ENCODE measurements at regions not wholly inside any gene's neighbourhood (a gene's known extent, or its start where the extent isn't known, plus 50 kb on each side); places are given as distances from the start of the nearest gene placed in this dataset.
A peak's percentile ranks its signal among the peaks of the same experiment; 100 is the strongest.

GRCh38 chr1:43065191-43065590 lies 106.5 kb upstream of the SLC2A1 start:
- no peak for DNase-seq

GRCh38 chr1:43063394-43064219 lies 104.9 kb upstream of the SLC2A1 start:
- no peak for DNase-seq

DNA sequence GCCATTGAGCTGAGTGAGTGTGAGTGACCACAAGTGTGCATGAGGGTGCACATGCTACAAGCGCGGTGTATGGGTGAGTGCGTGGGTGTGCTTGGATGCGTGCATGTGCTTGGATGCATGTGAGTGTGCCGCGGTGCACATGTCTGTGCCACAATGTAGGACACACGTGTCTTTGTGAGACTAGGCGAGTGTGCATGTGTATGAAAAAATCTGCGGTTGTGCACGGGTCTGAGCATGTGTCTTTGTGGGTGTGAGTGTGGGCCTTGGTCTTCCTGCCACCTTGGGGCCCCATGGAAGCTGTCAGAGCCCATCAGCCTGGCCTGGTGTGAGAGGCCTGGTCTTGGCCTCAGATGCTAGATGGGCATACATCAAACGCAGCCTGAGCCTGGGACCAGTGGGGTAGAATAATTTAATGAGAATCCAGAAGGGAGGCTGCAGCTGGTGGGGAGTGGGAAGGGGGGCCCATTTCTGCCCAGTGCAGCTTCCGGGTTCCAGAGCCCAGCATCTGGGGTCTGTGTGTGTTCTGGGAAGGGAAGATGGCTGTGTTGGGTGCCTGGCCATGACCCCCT lies 103.9 kb upstream of the SLC2A1 start:
- DNase-seq, result no peak

DNA sequence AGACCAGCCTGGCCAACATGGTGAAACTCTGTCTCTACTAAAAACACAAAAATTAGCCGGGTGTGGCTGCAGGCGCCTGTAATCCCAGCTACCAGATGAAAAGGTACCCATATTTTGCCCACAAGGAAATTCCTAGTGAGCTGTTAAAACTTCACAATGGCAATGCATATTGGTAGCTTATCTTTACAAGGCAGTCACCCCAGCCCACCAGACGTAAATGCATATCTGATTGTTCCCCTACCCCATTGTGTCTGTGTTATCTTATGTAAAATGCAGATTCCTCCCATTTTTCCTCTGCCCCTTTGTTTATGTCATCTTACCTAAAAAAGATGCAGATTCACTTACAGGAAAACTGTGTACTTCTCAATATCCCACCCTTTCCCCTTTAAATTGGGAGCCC lies 103.1 kb upstream of the SLC2A1 start:
- DNase-seq, result no peak

DNA sequence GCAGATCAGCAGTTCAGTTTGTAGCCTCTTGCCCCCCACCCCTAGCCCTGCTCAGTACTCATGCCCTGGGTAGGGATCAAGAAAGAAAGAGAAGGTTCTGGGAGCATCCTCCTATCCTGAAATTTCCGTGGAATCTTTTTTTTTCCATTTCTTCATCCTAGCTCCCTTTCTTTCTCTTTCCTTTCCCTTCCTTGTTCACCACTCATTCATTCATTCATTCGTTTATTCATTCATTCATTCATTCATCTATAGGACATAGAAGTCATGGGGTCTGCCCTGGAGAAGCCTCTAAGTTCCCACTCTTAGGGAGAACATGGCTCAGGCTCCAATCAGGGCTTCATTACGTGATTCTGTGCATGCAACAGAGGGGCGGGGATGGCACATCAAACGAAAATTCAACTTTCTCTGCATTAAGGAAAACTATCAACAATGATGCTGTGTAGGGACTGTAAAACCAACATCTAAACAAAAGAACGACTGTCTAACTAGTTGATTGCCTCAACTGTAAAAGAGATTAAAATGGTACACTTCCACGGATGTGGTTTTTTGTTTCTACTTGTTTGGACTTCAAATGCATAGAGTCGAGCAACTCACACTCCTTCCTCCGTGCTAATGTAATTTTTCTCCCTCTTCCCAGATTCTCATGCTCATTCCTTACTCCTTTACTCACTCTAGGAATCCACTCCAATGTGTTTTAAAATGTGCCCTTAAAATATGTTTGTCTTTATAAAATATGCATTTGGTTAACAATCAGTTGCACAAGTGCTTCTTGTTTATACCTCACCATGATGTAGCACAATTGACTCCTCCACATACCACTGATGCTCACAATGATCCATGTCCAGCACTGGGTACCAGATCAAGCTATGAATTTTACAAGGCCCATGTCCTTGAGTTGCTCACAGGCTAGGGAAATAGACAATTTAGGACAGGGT lies 101.2 kb upstream of the SLC2A1 start:
- no peak for DNase-seq

DNA sequence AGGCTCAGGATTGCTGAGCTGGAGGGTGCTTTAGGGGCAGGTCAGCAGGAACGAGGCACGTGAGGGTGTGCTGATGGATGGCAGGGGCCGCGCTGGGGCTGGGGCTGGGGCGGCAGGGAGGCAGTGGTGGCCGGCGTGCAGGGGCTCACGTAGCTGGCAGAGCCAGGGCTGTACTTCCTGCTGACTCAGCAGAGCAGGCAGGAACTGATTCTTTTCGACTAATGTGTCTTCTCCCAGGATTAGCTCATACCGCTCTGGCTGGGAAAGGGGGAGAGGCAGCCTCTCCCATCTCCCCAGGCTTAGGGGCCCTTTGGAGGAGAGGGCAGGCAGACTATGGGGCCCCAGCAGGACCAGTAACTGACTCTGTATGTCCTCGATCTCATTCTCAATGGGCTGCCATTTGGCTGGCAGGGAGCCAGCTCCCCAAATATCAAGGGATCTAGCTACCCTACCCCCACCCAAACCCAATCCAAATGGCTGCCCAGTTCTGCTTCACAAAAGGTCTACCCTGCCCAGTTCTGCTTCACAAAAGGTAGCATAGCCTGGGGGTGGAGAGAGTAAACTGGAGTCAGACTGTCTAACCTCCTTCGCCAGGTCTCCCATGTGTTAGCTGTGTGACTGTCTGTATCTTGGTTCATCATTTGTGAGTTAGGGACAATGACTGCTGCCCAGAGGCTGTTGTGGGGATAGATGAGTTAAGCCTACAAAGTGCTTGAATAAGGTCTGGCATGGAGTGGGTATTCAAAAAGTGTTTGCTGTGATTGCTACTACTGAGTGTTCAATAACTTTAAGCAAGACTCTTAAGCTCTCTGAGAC lies 100.1 kb upstream of the SLC2A1 start:
- no peak for DNase-seq

DNA sequence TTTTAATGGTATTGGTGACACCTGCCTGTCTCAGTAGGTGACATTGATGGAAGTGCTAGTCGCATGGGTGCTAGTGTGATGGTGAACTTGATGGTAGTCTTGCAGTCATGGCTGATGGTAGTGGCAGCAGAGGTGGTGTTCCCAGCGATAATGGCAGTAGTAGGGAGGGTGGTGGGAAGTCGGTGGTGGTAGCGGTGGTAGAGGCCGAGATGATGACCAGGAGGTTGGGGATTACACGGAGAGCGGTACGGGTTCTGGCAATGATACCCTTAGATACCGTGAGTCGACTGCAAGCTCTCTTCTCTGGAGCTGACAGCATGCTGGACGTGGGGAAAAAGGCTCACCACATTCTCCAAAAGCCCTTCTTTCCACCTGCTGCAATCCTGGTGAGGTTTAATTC lies 99.4 kb upstream of the SLC2A1 start:
- DNase-seq, result no peak

- no peak for DNase-seq
These were observed 98.9 kb upstream of the SLC2A1 start for GRCh38 chr1:43057567-43057966.

DNA sequence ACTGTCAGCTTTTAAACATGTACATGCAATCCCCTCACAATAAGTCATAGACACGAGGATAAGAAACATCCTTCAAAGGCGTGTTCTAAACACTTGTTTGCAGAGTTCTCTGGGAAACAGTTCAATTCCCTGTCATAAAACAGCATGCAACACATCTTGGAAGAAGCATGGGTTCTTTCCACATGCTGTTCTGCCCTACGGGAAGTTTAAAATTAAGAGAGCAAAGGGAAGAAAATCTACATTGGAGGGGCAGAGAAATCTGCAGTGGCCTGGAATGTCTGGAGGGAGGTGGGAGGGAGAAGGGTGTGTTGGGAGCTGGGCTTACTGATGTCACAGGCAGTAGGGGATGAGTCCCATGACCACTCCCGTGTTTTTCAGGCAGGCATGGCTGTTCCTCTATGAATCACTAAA lies 98.3 kb upstream of the SLC2A1 start:
- DNase-seq, result no peak

DNA sequence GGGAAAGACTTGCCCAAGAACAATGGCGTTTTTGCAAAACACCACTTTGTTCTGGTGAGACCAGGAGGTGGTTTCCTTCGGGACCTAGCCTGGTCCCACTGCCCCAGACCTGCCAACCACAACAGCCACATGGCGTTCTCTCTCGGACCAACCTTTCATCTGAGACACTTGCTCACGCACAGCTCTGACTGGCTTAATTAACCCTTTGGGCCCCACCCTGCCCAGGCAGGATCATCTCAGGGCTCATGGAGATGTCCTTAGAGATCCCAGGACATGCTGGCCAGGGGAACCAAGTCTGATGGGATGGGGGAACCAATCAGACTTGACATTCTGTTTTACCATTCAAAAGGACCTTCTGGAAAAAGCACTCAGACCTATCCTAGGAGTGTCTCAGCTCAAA lies 97.8 kb upstream of the SLC2A1 start:
- no peak for DNase-seq

DNA sequence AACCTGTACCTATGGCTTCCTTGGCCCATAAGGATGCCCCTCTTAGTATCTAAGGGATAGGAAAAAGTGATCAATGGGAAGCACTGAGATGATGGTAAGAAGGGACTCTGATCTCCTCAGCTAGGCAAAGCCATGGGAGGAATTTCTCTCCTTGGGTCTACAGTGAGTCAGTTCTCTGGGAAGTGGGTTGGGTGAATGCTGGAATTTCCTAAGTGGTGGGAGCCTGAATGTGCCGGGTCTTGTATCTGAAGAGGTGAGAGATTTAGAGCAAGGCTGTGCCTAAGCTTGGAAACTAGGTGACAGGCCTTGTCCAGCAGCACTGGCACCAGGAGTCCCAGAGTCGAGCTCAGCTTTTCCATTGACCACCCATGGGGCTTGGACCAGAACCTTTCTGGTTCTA lies 96.3 kb upstream of the SLC2A1 start:
- DNase-seq, result no peak

DNA sequence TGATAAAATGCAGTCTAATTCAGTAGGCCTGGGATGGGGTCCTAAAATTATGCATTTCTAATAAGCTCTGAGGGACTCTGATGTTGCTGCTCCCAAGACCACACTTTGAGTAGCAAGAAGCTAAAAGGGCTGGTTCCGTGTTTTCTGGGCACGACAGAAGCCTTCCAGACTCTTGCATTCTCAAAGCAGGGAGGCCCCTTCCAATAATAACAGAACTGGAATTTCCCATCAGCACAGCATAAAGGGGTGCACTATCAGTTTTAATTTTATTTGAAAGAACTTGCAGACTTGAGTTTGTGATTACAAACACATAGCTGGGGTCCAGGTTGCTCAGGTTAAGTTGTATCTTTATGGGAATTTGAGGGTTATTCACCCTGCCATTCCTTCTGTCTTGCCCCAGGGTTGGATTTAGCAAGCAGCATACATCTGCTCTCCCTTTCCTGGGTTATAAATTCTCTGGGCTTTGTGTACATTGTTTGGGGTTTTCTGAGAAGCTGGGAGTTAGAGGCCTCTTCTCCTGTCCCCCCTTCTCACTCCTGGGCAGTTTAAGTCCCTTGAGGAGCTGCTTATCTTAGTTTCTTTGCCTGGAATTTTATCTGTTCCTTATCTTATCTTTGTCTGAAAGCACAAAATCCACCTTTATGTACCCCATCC lies 94.2 kb upstream of the SLC2A1 start:
- DNase-seq, result no peak

- DNase-seq, result no peak
These were observed 93.7 kb upstream of the SLC2A1 start for GRCh38 chr1:43052322-43052721.

GRCh38 chr1:43049481-43049880 lies 90.8 kb upstream of the SLC2A1 start:
- DNase-seq, result no peak

DNA sequence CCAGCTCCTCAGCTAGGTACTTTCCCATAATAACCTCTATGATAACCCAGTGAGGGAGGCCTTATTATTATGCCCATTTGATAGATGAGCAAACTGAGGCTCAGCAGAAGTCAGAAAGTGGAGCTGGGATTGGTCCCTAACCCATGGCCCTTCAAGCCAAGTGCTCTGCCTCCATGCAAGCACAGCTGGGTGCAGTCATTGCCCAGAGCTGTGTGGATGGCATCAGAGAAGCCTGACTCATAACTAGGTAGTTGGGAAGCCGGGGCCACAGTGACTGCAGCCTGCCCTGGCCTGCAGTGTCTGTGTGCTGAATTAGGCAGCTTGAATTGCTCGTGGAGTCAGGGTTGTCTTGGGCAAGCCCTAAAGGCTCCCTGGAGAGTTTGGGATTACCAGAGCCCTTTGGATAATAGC lies 89.9 kb upstream of the SLC2A1 start:
- no peak for DNase-seq

DNA sequence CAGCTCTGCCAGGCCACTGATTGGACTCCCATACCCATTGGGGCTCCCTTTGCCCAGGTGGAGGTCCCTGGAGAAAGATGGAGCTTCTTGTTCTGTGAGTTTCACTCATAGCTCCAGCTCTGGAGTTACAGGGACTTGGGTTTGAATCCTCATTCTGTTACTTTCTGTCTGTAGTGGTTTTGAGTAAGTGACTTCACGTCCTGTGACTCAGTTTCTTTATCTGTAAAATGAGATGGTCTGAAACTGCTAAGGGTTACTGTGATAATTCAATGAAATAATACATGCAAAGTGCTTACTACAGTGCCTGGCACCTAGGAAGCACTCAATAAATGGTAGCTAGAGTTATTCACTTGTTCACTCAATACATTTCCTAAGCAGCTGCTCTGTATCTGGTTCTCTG lies 88.5 kb upstream of the SLC2A1 start:
- DNase-seq, result no peak

DNA sequence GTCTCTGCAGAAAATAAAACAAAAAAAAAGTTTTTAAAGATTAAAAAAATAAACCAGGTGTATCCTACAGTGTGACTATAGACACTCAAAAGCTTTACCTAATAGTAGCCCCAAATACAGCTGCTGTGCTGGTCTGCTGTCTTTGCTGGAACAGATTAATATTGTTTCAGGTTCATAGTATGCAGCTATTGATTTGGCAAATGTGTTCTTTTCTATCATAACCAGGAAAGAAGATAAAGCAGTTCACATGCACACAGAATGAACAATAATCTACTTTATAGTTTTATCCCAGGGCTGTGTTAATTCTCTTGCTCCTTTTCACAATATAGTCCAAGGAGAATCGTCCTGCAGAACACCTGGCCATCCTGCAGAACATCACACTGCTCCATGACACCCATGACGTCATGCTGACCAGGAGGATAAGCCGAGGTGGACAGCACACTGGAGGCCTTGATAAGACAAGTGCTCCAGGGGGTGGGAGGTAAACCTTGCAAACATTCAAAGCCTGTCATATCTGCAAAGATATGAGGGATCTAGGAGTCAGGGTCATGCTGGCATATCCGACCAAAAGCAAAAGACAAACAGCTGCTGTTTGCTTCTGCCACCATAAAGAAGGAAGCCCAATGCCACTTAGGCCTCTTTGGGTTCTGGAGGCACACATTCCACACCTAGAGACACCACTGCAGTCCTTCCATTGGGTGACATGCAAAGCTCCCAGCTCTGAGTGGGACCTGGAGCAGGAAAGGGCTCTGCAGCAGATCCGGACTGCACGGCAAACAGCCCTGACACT lies 86.1 kb upstream of the SLC2A1 start:
- peak; percentile 12 for DNase-seq

GRCh38 chr1:43043695-43044094 lies 85.0 kb upstream of the SLC2A1 start:
- DNase-seq, result no peak

- no peak for DNase-seq
These were observed 84.2 kb upstream of the SLC2A1 start for GRCh38 chr1:43042773-43043457.

DNA sequence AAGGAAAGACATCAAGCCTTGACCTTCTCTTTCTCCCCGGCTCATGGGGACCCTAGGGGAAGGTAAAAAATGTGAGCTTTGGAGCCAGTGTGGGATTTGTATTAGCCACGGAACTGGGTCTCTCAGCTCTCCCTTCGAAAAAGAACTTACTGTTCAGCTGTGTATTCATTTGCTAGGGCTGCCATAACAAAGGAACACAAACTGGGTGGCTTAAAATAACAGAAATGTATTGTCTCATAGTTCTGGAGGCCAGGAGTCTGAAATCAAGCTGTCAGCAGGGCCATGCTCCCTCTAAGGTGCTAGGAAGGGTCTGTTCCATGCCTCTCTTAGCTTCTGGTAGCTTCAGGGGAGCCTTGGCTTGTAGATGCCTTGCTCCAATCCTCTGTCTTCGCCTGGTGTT lies 83.5 kb upstream of the SLC2A1 start:
- DNase-seq, result no peak

DNA sequence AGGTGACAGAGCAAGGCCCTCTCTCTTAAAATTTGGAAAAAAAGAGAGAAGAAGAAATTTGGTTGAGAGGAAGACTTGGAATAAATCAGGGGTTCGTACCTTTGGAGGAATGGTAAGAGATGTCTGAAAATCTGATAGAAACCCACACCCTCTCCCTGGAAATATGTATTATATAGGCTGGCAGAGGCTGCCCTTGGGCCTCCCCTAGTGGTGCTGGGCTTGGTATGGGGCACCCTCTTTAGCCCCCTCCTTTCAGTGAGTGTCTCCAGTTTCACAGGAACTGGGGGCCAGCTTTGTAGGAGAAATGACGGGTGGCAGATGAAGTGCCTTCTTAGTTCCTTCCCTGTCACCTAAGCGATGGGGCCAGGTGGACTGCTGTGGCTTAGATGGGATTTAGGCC lies 82.9 kb upstream of the SLC2A1 start:
- no peak for DNase-seq
